Testis (tissue), 2 donors: ENCODE measurements at regions not wholly inside any gene's neighbourhood (a gene's known extent, or its start where the extent isn't known, plus 50 kb on each side); places are given as distances from the start of the nearest gene placed in this dataset.

Source experiments
- DNase-seq: peaks from one replicate; pipeline ENCODE4 v3.0.0-alpha.2; 2019
- H3K27ac ChIP-seq, 2 donors: fragments of 200-600 bp; sonication (generic); one replicate each; pipeline ENCODE4 v1.5.1; 2019
- H3K27me3 ChIP-seq: fragments of 200-600 bp; sonication (generic); one replicate; pipeline ENCODE4 v1.5.1; 2019
- H3K36me3 ChIP-seq: fragments of 200-600 bp; sonication (generic); one replicate; pipeline ENCODE4 v1.5.1; 2017; ENCODE audit warnings: low read depth; ENCODE audit errors: missing control alignments
- H3K4me1 ChIP-seq: fragments of 200-600 bp; sonication (generic); one replicate; pipeline ENCODE4 v1.5.1; 2019
- H3K4me3 ChIP-seq, 2 donors: fragments of 200-600 bp; sonication (generic); one replicate each; pipeline ENCODE4 v1.5.1; 2017 to 2019
- H3K9me3 ChIP-seq: fragments of 200-600 bp; sonication (generic); one replicate; pipeline ENCODE4 v1.5.1; 2017
- POLR2A ChIP-seq: fragments of 450-650 bp; IDR thresholded peaks from one replicate; pipeline ENCODE4 v1.6.1; 2017; ENCODE audit warnings: antibody characterized with exemption, mild to moderate bottlenecking, moderate library complexity
- WGBS, 2 donors: methylation state at CpG; one replicate each; pipeline ENCODE4 v1.1.5; 2018; 5-methylcytosine and 5-hydroxymethylcytosine counted together
- intact Hi-C: fragments of 100-400 bp; cut with DNase I; formaldehyde crosslinking; loops from one replicate; pipeline ENCODE4 v1.15.1; 2023; ENCODE audit warnings: low total_unique reads
- TF ChIP-seq, protein P1 (sequence below), 3 experiments: fragments of 450-650 bp in 2 of 3; fragments of 200-600 bp in 1 of 3; sonication (generic) in 1 of 3; IDR thresholded peaks; one replicate each; pipeline ENCODE4 v1.5.1; 2016 to 2019; ENCODE audit warnings: antibody characterized with exemption in 3 of 3, mild to moderate bottlenecking in 2 of 3, moderate library complexity in 1 of 3

DNA sequence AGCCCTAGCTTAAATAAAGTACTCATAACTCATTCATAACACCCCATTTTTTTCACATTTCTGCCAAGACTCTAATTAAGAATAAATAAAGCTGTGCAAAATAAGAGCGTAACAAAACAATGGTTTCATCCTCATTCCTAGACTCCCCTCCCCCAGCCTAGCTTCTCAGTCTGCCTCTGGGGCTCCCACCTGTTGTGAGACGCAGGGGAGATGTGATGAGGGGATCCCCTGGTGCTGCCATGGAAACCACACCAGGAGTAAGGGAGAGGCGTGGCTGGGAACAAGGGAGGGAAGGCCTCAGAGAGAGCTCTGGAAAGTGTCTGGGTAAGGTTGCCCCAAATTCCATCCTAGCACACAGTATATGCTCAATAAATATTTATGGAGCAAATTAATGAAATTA is 93.3 kb upstream of the USP29 start:
- intact Hi-C loops: no loop called here

DNA sequence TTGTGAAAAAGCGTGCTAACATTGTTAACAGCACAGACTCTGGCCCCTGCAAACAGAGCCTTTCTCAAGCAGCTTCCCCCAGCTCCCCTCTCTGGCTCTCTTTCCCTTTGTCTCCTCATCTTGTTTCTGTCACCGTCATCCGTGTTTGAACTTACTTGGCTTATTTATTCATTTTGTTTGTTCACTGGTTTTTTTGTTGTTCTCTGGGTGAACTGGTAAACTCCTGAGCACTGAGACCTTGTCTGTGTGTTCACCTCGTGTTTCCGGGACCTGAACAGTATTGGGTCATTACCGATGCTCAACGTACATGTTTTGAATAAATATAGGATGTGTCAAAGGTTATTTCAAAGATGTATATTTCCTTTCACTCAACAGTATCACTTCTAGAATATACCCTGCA is 92.4 kb upstream of the USP29 start:
- 89 to 93% methylated on average over 7 of the region's 7 CpGs for WGBS, 2 donors
- Histone ChIP-seq H3K27me3 (no peaks in the 10 kb centered on the region), H3K36me3 (no peaks in the 10 kb centered on the region), H3K9me3 (no peaks in the 10 kb centered on the region), H3K4me3 (no peak overlapping the region), H3K4me1 (no peaks in the 10 kb centered on the region), H3K27ac (no peak overlapping the region)
- TF ChIP-seq, protein P1, sequence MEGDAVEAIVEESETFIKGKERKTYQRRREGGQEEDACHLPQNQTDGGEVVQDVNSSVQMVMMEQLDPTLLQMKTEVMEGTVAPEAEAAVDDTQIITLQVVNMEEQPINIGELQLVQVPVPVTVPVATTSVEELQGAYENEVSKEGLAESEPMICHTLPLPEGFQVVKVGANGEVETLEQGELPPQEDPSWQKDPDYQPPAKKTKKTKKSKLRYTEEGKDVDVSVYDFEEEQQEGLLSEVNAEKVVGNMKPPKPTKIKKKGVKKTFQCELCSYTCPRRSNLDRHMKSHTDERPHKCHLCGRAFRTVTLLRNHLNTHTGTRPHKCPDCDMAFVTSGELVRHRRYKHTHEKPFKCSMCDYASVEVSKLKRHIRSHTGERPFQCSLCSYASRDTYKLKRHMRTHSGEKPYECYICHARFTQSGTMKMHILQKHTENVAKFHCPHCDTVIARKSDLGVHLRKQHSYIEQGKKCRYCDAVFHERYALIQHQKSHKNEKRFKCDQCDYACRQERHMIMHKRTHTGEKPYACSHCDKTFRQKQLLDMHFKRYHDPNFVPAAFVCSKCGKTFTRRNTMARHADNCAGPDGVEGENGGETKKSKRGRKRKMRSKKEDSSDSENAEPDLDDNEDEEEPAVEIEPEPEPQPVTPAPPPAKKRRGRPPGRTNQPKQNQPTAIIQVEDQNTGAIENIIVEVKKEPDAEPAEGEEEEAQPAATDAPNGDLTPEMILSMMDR (IDR thresholded peaks at IDR 0.05): no peak
- TF ChIP-seq POLR2A: no peak
- no peak for DNase-seq
- intact Hi-C loops: no loop called here

More for the DNA sequence above, 93.3 kb upstream of the USP29 start:
- no peak for DNase-seq
- TF ChIP-seq POLR2A: no peak
- TF ChIP-seq, protein P1 (IDR thresholded peaks at IDR 0.05): no peak
- Histone ChIP-seq H3K27me3 (no peaks in the 10 kb centered on the region), H3K9me3 (no peaks in the 10 kb centered on the region), H3K4me1 (no peaks in the 10 kb centered on the region), H3K36me3 (no peaks in the 10 kb centered on the region), H3K4me3 (no peak overlapping the region), H3K27ac (no peak overlapping the region)
- WGBS, 2 donors: 93 to 95% methylated on average over 3 of the region's 3 CpGs

GRCh38 chr19:57028804-57029525 is 90.8 kb upstream of the USP29 start:
- no peak overlapping the region for H3K27ac ChIP-seq
- H3K9me3 ChIP-seq: no peaks in the 10 kb centered on the region
- H3K4me3 ChIP-seq: no peak overlapping the region
- intact Hi-C loops: no loop called here
- 80 to 88% methylated on average over 2 of the region's 2 CpGs for WGBS, 2 donors
- DNase-seq: no peak
- no peaks in the 10 kb centered on the region for H3K36me3 ChIP-seq
- TF ChIP-seq, protein P1 (IDR thresholded peaks at IDR 0.05): no peak
- no peak for TF ChIP-seq POLR2A
- no peaks in the 10 kb centered on the region for H3K27me3 ChIP-seq
- H3K4me1 ChIP-seq: no peaks in the 10 kb centered on the region

GRCh38 chr19:57031106-57031505 is 88.7 kb upstream of the USP29 start:
- H3K4me3 ChIP-seq: no peak overlapping the region
- no peaks in the 10 kb centered on the region for H3K4me1 ChIP-seq
- H3K9me3 ChIP-seq: no peaks in the 10 kb centered on the region
- intact Hi-C loops: no loop called here
- no peak for DNase-seq
- no peaks in the 10 kb centered on the region for H3K27me3 ChIP-seq
- whole genome bisulfite sequencing, 2 donors: 88% methylated on average over 12 of the region's 12 CpGs
- no peaks in the 10 kb centered on the region for H3K36me3 ChIP-seq
- H3K27ac ChIP-seq: no peak overlapping the region
- TF ChIP-seq, protein P1 (IDR thresholded peaks at IDR 0.05): no peak
- TF ChIP-seq POLR2A: no peak

GRCh38 chr19:57033576-57033975 is 86.2 kb upstream of the USP29 start:
- Histone ChIP-seq H3K9me3 (no peaks in the 10 kb centered on the region), H3K36me3 (no peaks in the 10 kb centered on the region), H3K4me1 (no peaks in the 10 kb centered on the region), H3K4me3 (no peak overlapping the region), H3K27ac (no peak overlapping the region), H3K27me3 (no peaks in the 10 kb centered on the region)
- intact Hi-C loops: no loop called here
- DNase-seq: no peak
- WGBS, 2 donors: 79 to 87% methylated on average over 8 of the region's 8 CpGs
- TF ChIP-seq POLR2A: no peak
- TF ChIP-seq, protein P1 (IDR thresholded peaks at IDR 0.05): no peak
